ENCODE measurements at regions not wholly inside any gene's neighbourhood (a gene's known extent, or its start where the extent isn't known, plus 50 kb on each side); places are given as distances from the start of the nearest gene placed in this dataset.
A peak's percentile ranks its signal among the peaks of the same experiment; 100 is the strongest.
"Not testable (repeated sequence)": the region's sequence is repeated elsewhere in the genome, so short reads cannot be mapped to it uniquely, and the experiment has no call there.

- intact Hi-C loops (cut with DNase I): no loop called here
- Histone ChIP-seq H3K9me3 (no peaks in the 10 kb centered on the region), H3K4me3 (no peak overlapping the region), H3K27ac (peak overlapping the region in 1 of 4 donors; percentile 31), H3K4me1 (no peaks in the 10 kb centered on the region), H3K36me3 (no peaks in the 10 kb centered on the region), H3K27me3 (no peaks in the 10 kb centered on the region)
- ATAC-seq (peak in 1 of 4 donors; percentile 52), FAIRE-seq (no peak), DNase-seq (no peak)
- 40 to 44% methylated on average over 2 of the region's 2 CpGs for WGBS, 2 donors
- no peak for TF ChIP-seq CTCF (IDR thresholded peaks at IDR 0.05)
Measured at GRCh38 chr1:157249326-157249725, 111.1 kb upstream of the ETV3 start.

- not testable (repeated sequence) for FAIRE-seq, ATAC-seq
- 77 to 81% methylated on average over 2 of the region's 2 CpGs for WGBS, 2 donors
Measured at GRCh38 chr1:157247764-157248049, 109.5 kb upstream of the ETV3 start.

GRCh38 chr1:157247005-157247763, 109.0 kb upstream of the ETV3 start:
- DNase-seq (no peak), FAIRE-seq (no peak), ATAC-seq (no peak)
- H3K27ac ChIP-seq: no peak overlapping the region
- H3K4me1 ChIP-seq: no peaks in the 10 kb centered on the region
- intact Hi-C loops (cut with DNase I): no loop called here
- no peaks in the 10 kb centered on the region for H3K27me3 ChIP-seq
- H3K4me3 ChIP-seq: no peak overlapping the region
- WGBS, 2 donors: 93 to 97% methylated on average over 2 of the region's 2 CpGs
- no peaks in the 10 kb centered on the region for H3K36me3 ChIP-seq
- no peaks in the 10 kb centered on the region for H3K9me3 ChIP-seq
- no peak for TF ChIP-seq CTCF (IDR thresholded peaks at IDR 0.05)

More at GRCh38 chr1:157247764-157248049, 109.5 kb upstream of the ETV3 start:
- H3K4me1 ChIP-seq; H3K9me3 ChIP-seq; H3K27me3 ChIP-seq; intact Hi-C loops (cut with DNase I); H3K36me3 ChIP-seq; H3K4me3 ChIP-seq; DNase-seq; H3K27ac ChIP-seq: not testable (repeated sequence)

- no peaks in the 10 kb centered on the region for H3K9me3 ChIP-seq
- 73 to 94% methylated on average over 2 of the region's 2 CpGs for whole genome bisulfite sequencing, 2 donors
- peaks cover 3 to 8% (median 6%) of the 10 kb centered on the region in 3 donors for H3K4me1 ChIP-seq
- H3K27ac ChIP-seq: no peak overlapping the region
- DNase-seq (no peak), ATAC-seq (no peak), FAIRE-seq (no peak)
- no peaks in the 10 kb centered on the region for H3K36me3 ChIP-seq
- H3K4me3 ChIP-seq: no peak overlapping the region
- intact Hi-C loops (cut with DNase I): no loop called here
- H3K27me3 ChIP-seq: no peaks in the 10 kb centered on the region
- TF ChIP-seq CTCF (IDR thresholded peaks at IDR 0.05): no peak
Measured at GRCh38 chr1:157245823-157246222, 107.6 kb upstream of the ETV3 start.

- no peak for FAIRE-seq
- ATAC-seq: peak in 3 of 4 donors; percentile 2 to 7 (median 3)
- no peak for DNase-seq
- peak overlapping the region; percentile 65 to 86 (median 85) for H3K27ac ChIP-seq
- TF ChIP-seq CTCF (IDR thresholded peaks at IDR 0.05): no peak
- no peaks in the 10 kb centered on the region for H3K9me3 ChIP-seq
- peaks cover 17 to 22% (median 21%) of the 10 kb centered on the region in 3 donors for H3K4me1 ChIP-seq
- intact Hi-C loops (cut with DNase I): no loop called here
- H3K27me3 ChIP-seq: no peaks in the 10 kb centered on the region
- 60 to 66% methylated on average over 2 of the region's 2 CpGs for WGBS, 2 donors
- H3K4me3 ChIP-seq: no peak overlapping the region
- no peaks in the 10 kb centered on the region for H3K36me3 ChIP-seq
Measured at GRCh38 chr1:157241185-157241538, 103.0 kb upstream of the ETV3 start.

All from pancreas (tissue), 10 donors.